ENCODE measurements at regions not wholly inside any gene's neighbourhood (a gene's known extent, or its start where the extent isn't known, plus 50 kb on each side); places are given as distances from the start of the nearest gene placed in this dataset.

DNA sequence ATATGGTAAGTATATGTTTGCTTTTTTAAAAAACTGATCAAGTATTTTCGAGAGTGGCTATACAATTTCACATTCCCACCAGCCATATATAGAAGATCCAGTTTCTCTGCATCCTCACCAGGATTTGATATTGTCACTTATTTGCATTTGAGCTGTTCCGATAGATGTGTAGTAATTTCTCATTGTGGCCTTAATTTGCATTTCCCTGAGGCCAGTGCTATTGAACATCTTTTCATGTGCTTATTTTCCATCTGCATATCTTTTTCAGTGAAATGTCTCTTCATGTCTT, 72.9 kb upstream of the VASH1 start:
- no peaks in the 10 kb centered on the region for H3K4me1 ChIP-seq
- no peak for DNase-seq (ENCODE audit: low spot score in 2 of 2)
- TF ChIP-seq POLR2A (IDR thresholded peaks at IDR 0.05) = no peak
- TF ChIP-seq EP300 (IDR thresholded peaks at IDR 0.05) = no peak
- no peak for TF ChIP-seq CTCF (IDR thresholded peaks at IDR 0.05)
- no peak for TF ChIP-seq POLR2AphosphoS5 (IDR thresholded peaks at IDR 0.05)
- H3K9me3 ChIP-seq = peaks cover 8% of the 10 kb centered on the region
- H3K27ac ChIP-seq = no peak overlapping the region
- no peaks in the 10 kb centered on the region for H3K36me3 ChIP-seq
- WGBS = 79% methylated on average over 2 of the region's 2 CpGs
- no peaks in the 10 kb centered on the region for H3K27me3 ChIP-seq
- H3K4me3 ChIP-seq = no peak overlapping the region

GRCh38 chr14:76690502-76691105, 70.7 kb upstream of the VASH1 start:
- Histone ChIP-seq H3K27ac (no peak overlapping the region), H3K27me3 (no peaks in the 10 kb centered on the region), H3K9me3 (peaks cover 8% of the 10 kb centered on the region), H3K4me3 (no peak overlapping the region), H3K4me1 (no peaks in the 10 kb centered on the region), H3K36me3 (no peaks in the 10 kb centered on the region)
- peak in 1 of 2 donors; percentile 69 for DNase-seq (ENCODE audit: low spot score in 2 of 2)
- TF ChIP-seq POLR2A (IDR thresholded peaks at IDR 0.05) = no peak
- TF ChIP-seq POLR2AphosphoS5 (IDR thresholded peaks at IDR 0.05) = no peak
- TF ChIP-seq EP300 (IDR thresholded peaks at IDR 0.05) = no peak
- no peak for TF ChIP-seq CTCF (IDR thresholded peaks at IDR 0.05)
- 89% methylated on average over 11 of the region's 11 CpGs for WGBS

- TF ChIP-seq POLR2A (IDR thresholded peaks at IDR 0.05) (no peak), POLR2AphosphoS5 (IDR thresholded peaks at IDR 0.05) (no peak), CTCF (IDR thresholded peaks at IDR 0.05) (no peak), EP300 (IDR thresholded peaks at IDR 0.05) (no peak)
- WGBS = 89% methylated on average over 10 of the region's 10 CpGs
- H3K4me3 ChIP-seq = no peak overlapping the region
- H3K27me3 ChIP-seq = no peaks in the 10 kb centered on the region
- H3K27ac ChIP-seq = no peak overlapping the region
- H3K9me3 ChIP-seq = no peaks in the 10 kb centered on the region
- H3K36me3 ChIP-seq = no peaks in the 10 kb centered on the region
- no peak for DNase-seq (ENCODE audit: low spot score in 2 of 2)
- H3K4me1 ChIP-seq = no peaks in the 10 kb centered on the region
Measured at GRCh38 chr14:76694106-76694505, 67.2 kb upstream of the VASH1 start.

DNA sequence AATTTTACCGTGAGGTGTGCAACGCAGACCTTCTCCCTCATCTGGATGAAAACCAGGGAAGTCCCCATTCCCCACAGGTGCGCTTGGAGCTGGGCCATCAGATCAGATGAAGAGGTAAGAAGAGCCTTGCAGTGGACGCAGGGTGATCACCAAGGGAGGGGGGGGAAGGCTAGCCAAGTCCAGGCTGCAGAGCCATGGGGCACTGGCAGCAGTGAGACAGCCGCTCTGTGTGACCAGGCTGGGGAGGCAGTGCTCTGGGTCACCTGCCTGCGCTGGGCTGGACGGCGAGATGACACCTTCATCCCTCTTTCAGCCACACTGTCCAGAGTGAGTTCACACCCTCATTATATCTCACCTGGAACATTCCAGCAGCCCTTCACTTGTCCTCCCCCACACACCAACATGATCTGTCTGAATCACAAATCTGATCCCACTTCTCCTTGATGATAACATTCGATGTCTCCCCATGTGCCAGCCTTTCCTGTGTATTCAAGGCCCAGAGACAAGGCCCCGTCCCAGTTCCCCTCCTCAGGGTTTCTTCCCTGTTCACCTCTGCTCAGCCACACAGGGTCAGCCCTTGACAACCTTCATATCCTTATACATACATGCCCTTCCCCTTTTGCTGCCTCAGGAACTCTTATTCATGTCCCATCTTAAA, 65.9 kb upstream of the VASH1 start:
- no peak for DNase-seq (ENCODE audit: low spot score in 2 of 2)
- Histone ChIP-seq H3K27ac (no peak overlapping the region), H3K4me1 (peaks cover 2% of the 10 kb centered on the region), H3K27me3 (no peaks in the 10 kb centered on the region), H3K36me3 (no peaks in the 10 kb centered on the region), H3K9me3 (no peaks in the 10 kb centered on the region), H3K4me3 (no peak overlapping the region)
- no peak for TF ChIP-seq POLR2A (IDR thresholded peaks at IDR 0.05)
- TF ChIP-seq EP300 (IDR thresholded peaks at IDR 0.05) = no peak
- no peak for TF ChIP-seq POLR2AphosphoS5 (IDR thresholded peaks at IDR 0.05)
- TF ChIP-seq CTCF (IDR thresholded peaks at IDR 0.05) = no peak
- 91% methylated on average over 10 of the region's 10 CpGs for WGBS

DNA sequence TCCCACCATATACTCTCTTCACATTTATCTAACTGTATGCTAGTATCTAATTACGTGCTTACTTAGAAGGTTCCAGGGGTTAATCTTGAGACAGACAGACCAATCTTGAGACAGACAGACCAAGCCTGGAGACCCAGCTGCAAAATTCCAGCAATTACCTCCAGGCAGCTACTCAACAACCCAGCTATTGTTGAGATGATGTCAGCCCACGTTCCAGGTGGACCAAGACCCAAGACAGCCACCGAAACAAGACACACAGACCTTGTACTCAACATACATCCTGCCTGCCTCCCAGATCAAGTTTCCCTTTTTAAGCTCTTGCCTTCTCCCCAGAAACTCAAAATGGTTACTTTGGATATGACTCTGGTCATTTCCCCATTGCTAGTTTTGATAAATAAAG, 64.9 kb upstream of the VASH1 start:
- no peak overlapping the region for H3K27ac ChIP-seq
- no peak overlapping the region for H3K4me3 ChIP-seq
- no peaks in the 10 kb centered on the region for H3K9me3 ChIP-seq
- DNase-seq (ENCODE audit: low spot score in 2 of 2) = no peak
- TF ChIP-seq EP300 (IDR thresholded peaks at IDR 0.05) = no peak
- no peak for TF ChIP-seq POLR2A (IDR thresholded peaks at IDR 0.05)
- TF ChIP-seq CTCF (IDR thresholded peaks at IDR 0.05) = no peak
- no peak for TF ChIP-seq POLR2AphosphoS5 (IDR thresholded peaks at IDR 0.05)
- peaks cover 2% of the 10 kb centered on the region for H3K4me1 ChIP-seq
- 67% methylated on average over 3 of the region's 3 CpGs for WGBS
- H3K27me3 ChIP-seq = no peaks in the 10 kb centered on the region
- H3K36me3 ChIP-seq = no peaks in the 10 kb centered on the region

Measured in suprapubic skin (tissue), 4 donors.